ENCODE measurements at regions not wholly inside any gene's neighbourhood (a gene's known extent, or its start where the extent isn't known, plus 50 kb on each side); places are given as distances from the start of the nearest gene placed in this dataset.

- Mint-ChIP-seq H3K27ac (no peak overlapping the region), H3K27me3 (ENCODE audit: low read depth in 3 of 3) (peaks cover 0 to 4% (median 0%) of the 10 kb centered on the region in 3 donors), H3K36me3 (peaks cover 0 to 2% of the 10 kb centered on the region in 2 donors), H3K4me3 (no peak overlapping the region), H3K9me3 (peaks cover 5 to 14% (median 7%) of the 10 kb centered on the region in 7 donors), H3K4me1 (peaks cover 7% of the 10 kb centered on the region)
- H3K27ac ChIP-seq (ENCODE audit: low read depth in 1 of 2, low read length in 2 of 2), result no peak overlapping the region
- H3K9me3 ChIP-seq (replicated peaks in 1 of 2; ENCODE audit: control insufficient read depth in 1 of 2, insufficient read depth in 1 of 2, low read length in 2 of 2), result peaks cover 0 to 10% of the 10 kb centered on the region in 2 donors
- no CpG with 5 or more reads among the region's 2 CpGs for WGBS (ENCODE audit: insufficient coverage)
- H3K36me3 ChIP-seq (replicated peaks in 1 of 2; ENCODE audit: control insufficient read depth in 1 of 2, insufficient read depth in 2 of 2, low read length in 2 of 2), result no peaks in the 10 kb centered on the region
- peak overlapping the region; percentile 33 for H2AFZ ChIP-seq (ENCODE audit: insufficient read depth, low read depth, low read length, poor library complexity, severe bottlenecking)
- TF ChIP-seq CTCF (IDR thresholded peaks at IDR 0.05), result no peak
- no peak for DNase-seq
- H3K4me1 ChIP-seq (ENCODE audit: control insufficient read depth in 1 of 2, insufficient read depth in 2 of 2, low read length in 2 of 2), result no peaks in the 10 kb centered on the region
- H3K27me3 ChIP-seq (ENCODE audit: control insufficient read depth in 2 of 2, insufficient read depth in 2 of 2, low read length in 2 of 2), result no peaks in the 10 kb centered on the region
- H4K20me1 ChIP-seq (ENCODE audit: insufficient read depth, low read length), result no peaks in the 10 kb centered on the region
- H3K9ac ChIP-seq (ENCODE audit: insufficient read depth, low read length, poor library complexity, severe bottlenecking), result no peak overlapping the region
- H3K79me2 ChIP-seq (ENCODE audit: insufficient read depth, low read length), result no peaks in the 10 kb centered on the region
- no peak overlapping the region for H3K4me2 ChIP-seq (replicated peaks; ENCODE audit: extremely low read depth, low read length, poor library complexity, severe bottlenecking)
- intact Hi-C loops (cut with micrococcal nuclease), result no loop called here
- H3K4me3 ChIP-seq (replicated peaks in 1 of 3; ENCODE audit: low read depth in 2 of 3, low read length in 3 of 3), result no peak overlapping the region
Observed at GRCh38 chr6:71198908-71199307, 89.7 kb upstream of the OGFRL1 start.

- Mint-ChIP-seq H3K27me3 (ENCODE audit: low read depth in 3 of 3) (peaks cover 0 to 4% (median 0%) of the 10 kb centered on the region in 3 donors), H3K9me3 (peaks cover 6 to 14% (median 7%) of the 10 kb centered on the region in 7 donors), H3K4me1 (peaks cover 6% of the 10 kb centered on the region), H3K36me3 (peaks cover 0 to 2% of the 10 kb centered on the region in 2 donors), H3K4me3 (no peak overlapping the region), H3K27ac (no peak overlapping the region)
- Histone ChIP-seq H3K9ac (ENCODE audit: insufficient read depth, low read length, poor library complexity, severe bottlenecking) (no peak overlapping the region), H4K20me1 (ENCODE audit: insufficient read depth, low read length) (no peaks in the 10 kb centered on the region), H3K9me3 (replicated peaks in 1 of 2; ENCODE audit: control insufficient read depth in 1 of 2, insufficient read depth in 1 of 2, low read length in 2 of 2) (peaks cover 0 to 10% of the 10 kb centered on the region in 2 donors), H3K4me3 (replicated peaks in 1 of 3; ENCODE audit: low read depth in 2 of 3, low read length in 3 of 3) (no peak overlapping the region), H3K4me1 (ENCODE audit: control insufficient read depth in 1 of 2, insufficient read depth in 2 of 2, low read length in 2 of 2) (no peaks in the 10 kb centered on the region), H2AFZ (ENCODE audit: insufficient read depth, low read depth, low read length, poor library complexity, severe bottlenecking) (no peak overlapping the region), H3K79me2 (ENCODE audit: insufficient read depth, low read length) (no peaks in the 10 kb centered on the region), H3K4me2 (replicated peaks; ENCODE audit: extremely low read depth, low read length, poor library complexity, severe bottlenecking) (no peak overlapping the region), H3K27ac (ENCODE audit: low read depth in 1 of 2, low read length in 2 of 2) (no peak overlapping the region), H3K36me3 (replicated peaks in 1 of 2; ENCODE audit: control insufficient read depth in 1 of 2, insufficient read depth in 2 of 2, low read length in 2 of 2) (no peaks in the 10 kb centered on the region), H3K27me3 (ENCODE audit: control insufficient read depth in 2 of 2, insufficient read depth in 2 of 2, low read length in 2 of 2) (no peaks in the 10 kb centered on the region)
- no peak for DNase-seq
- intact Hi-C loops (cut with micrococcal nuclease), result no loop called here
- no peak for TF ChIP-seq CTCF (IDR thresholded peaks at IDR 0.05)
- 100% methylated on average over 1 of the region's 2 CpGs for WGBS (ENCODE audit: insufficient coverage)
Observed at GRCh38 chr6:71199736-71200135, 88.9 kb upstream of the OGFRL1 start.
